Keratinocyte (primary cell): ENCODE measurements at regions not wholly inside any gene's neighbourhood (a gene's known extent, or its start where the extent isn't known, plus 50 kb on each side); places are given as distances from the start of the nearest gene placed in this dataset.

Experiments
- DNase-seq: peaks from one replicate; pipeline ENCODE4 v3.0.0-alpha.2; 2011; ENCODE audit warnings: low read depth, missing footprints, low spot score
- FAIRE-seq: peaks from 2 replicates; lab custom pipeline; 2011; peaks lifted over from hg19 to GRCh38; lab: Jason Lieb, UNC
- H2AFZ ChIP-seq: 2 replicates; pipeline ENCODE4 v1.6.0; 2012; ENCODE audit warnings: low read length, control low read depth, inconsistent platforms; ENCODE audit not compliant: control insufficient read depth
- H3K27ac ChIP-seq: 2 replicates; pipeline ENCODE4 v1.5.1; 2011; ENCODE audit warnings: low read length; ENCODE audit not compliant: control insufficient read depth, insufficient read depth
- H3K27me3 ChIP-seq: 3 replicates; pipeline ENCODE4 v1.6.0; 2011; ENCODE audit warnings: low read length; ENCODE audit not compliant: control insufficient read depth, insufficient read depth; ENCODE audit errors: extremely low read depth
- H3K36me3 ChIP-seq, 2 experiments: 2 replicates in 1 of 2; 3 replicates in 1 of 2; pipeline ENCODE4 v1.5.1; 2011; ENCODE audit warnings: low read length in 2 of 2, mild to moderate bottlenecking in 1 of 2; ENCODE audit not compliant: control insufficient read depth in 2 of 2, insufficient read depth in 2 of 2; ENCODE audit errors: extremely low read depth in 1 of 2
- H3K4me1 ChIP-seq: 3 replicates; pipeline ENCODE4 v1.5.1; 2011; ENCODE audit warnings: low read length; ENCODE audit not compliant: control insufficient read depth, insufficient read depth; ENCODE audit errors: extremely low read depth
- H3K4me2 ChIP-seq: 3 replicates; pipeline ENCODE4 v1.6.0; 2011; ENCODE audit warnings: low read depth, low read length; ENCODE audit not compliant: control insufficient read depth, insufficient read depth; ENCODE audit errors: extremely low read depth
- H3K4me3 ChIP-seq, 3 experiments: fragments of 200-600 bp in 1 of 3; sonication (generic) in 1 of 3; 2 replicates in 2 of 3; 3 replicates in 1 of 3; pipeline ENCODE4 v1.5.1; 2011 to 2016; ENCODE audit warnings: low read length in 3 of 3, mild to moderate bottlenecking in 3 of 3, control low read depth in 2 of 3, inconsistent platforms in 1 of 3, low read depth in 1 of 3, mixed read lengths in 1 of 3, mixed run types in 1 of 3, moderate library complexity in 1 of 3; ENCODE audit not compliant: control insufficient read depth in 2 of 3, insufficient read depth in 2 of 3; ENCODE audit errors: extremely low read depth in 1 of 3
- H3K79me2 ChIP-seq: 2 replicates; pipeline ENCODE4 v1.6.0; 2012; ENCODE audit warnings: low read length; ENCODE audit not compliant: control insufficient read depth, insufficient read depth
- H3K9ac ChIP-seq: 3 replicates; pipeline ENCODE4 v1.6.0; 2011; ENCODE audit warnings: low read length; ENCODE audit not compliant: control insufficient read depth, insufficient read depth; ENCODE audit errors: extremely low read depth
- H3K9me1 ChIP-seq: 3 replicates; pipeline ENCODE4 v1.6.0; 2011; ENCODE audit warnings: low read length; ENCODE audit not compliant: control insufficient read depth, insufficient read depth; ENCODE audit errors: extremely low read depth
- H3K9me3 ChIP-seq: 2 replicates; pipeline ENCODE4 v1.5.1; 2012; ENCODE audit warnings: low read depth, low read length; ENCODE audit not compliant: control insufficient read depth
- H4K20me1 ChIP-seq: 3 replicates; pipeline ENCODE4 v1.6.0; 2011; ENCODE audit warnings: low read length; ENCODE audit not compliant: control insufficient read depth, insufficient read depth; ENCODE audit errors: extremely low read depth
- EZH2 ChIP-seq: IDR thresholded peaks from one replicate; pipeline ENCODE4 v1.6.1; 2012; ENCODE audit warnings: inconsistent platforms, mild to moderate bottlenecking, low read length, moderate library complexity
- dilution Hi-C: fragments of 300-500 bp; cut with MboI; formaldehyde crosslinking; loops from one replicate; pipeline ENCODE4 v1.7.0; 2020; ENCODE audit warnings: low sequenced_read_pairs; ENCODE audit not compliant: extremely low pct_ligation_motif_present
- TF ChIP-seq, protein P1 (sequence below), 3 experiments: IDR thresholded peaks in 1 of 3; conservative IDR thresholded peaks in 1 of 3; optimal IDR thresholded peaks in 1 of 3; 2 replicates in 2 of 3; 3 replicates in 1 of 3; pipeline versions ENCODE3 to v1.5.1; 2011; ENCODE audit warnings: low read length in 3 of 3, mild to moderate bottlenecking in 3 of 3, moderate library complexity in 2 of 3, control low read depth in 1 of 3, inconsistent platforms in 1 of 3; ENCODE audit not compliant: insufficient read depth in 2 of 3; ENCODE audit errors: extremely low read depth in 1 of 3

DNA sequence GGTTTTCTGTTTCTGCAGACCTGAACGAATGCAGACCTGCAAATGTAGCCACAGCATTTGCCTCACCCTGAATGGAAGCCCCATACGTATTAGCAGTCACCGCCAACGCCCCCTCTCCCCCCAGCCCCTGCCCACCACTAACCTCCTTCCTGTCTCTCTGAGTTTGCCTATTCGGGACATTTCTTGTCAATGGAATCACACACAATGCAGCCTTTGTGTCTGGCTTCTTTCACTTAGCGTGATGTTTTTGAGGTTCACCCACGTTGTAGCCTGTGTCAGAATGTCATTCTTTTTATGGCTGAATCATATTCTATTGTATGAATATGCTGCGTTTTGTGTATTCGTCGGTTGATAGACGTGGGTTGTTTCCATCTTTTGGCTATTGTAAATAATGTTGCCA, 178.6 kb downstream of the AACS start:
- no peak for FAIRE-seq
- no peaks in the 10 kb centered on the region for H3K36me3 ChIP-seq
- H3K27me3 ChIP-seq: no peaks in the 10 kb centered on the region

DNA sequence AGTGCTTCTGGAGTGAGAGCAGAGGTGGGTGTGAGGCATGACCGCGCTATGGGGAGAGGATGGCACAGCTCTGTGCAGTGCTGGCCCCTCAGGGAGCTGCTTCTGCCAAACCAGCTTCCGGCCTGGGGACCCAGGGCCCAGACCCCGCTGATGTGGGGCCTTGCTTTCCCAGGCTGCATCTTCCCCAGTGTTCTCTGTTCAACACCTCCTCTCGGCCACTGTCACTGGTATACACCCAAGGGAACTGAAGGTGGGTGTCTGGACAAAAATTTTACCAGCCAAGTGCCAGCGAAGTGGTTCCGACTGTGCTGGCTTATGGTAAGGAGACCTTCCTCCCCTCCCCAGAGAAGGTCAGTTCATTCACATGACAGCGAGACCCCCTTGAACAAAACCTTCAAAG, 179.1 kb downstream of the AACS start:
- no peaks in the 10 kb centered on the region for H4K20me1 ChIP-seq
- no peak overlapping the region for H3K4me3 ChIP-seq
- H3K9ac ChIP-seq: no peak overlapping the region
- no peaks in the 10 kb centered on the region for H3K9me3 ChIP-seq
- no peaks in the 10 kb centered on the region for H3K79me2 ChIP-seq
- H3K4me2 ChIP-seq: no peak overlapping the region
- TF ChIP-seq, protein P1, sequence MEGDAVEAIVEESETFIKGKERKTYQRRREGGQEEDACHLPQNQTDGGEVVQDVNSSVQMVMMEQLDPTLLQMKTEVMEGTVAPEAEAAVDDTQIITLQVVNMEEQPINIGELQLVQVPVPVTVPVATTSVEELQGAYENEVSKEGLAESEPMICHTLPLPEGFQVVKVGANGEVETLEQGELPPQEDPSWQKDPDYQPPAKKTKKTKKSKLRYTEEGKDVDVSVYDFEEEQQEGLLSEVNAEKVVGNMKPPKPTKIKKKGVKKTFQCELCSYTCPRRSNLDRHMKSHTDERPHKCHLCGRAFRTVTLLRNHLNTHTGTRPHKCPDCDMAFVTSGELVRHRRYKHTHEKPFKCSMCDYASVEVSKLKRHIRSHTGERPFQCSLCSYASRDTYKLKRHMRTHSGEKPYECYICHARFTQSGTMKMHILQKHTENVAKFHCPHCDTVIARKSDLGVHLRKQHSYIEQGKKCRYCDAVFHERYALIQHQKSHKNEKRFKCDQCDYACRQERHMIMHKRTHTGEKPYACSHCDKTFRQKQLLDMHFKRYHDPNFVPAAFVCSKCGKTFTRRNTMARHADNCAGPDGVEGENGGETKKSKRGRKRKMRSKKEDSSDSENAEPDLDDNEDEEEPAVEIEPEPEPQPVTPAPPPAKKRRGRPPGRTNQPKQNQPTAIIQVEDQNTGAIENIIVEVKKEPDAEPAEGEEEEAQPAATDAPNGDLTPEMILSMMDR (optimal IDR thresholded peaks at IDR 0.05 in 1 of 3, IDR thresholded peaks at IDR 0.05 in 1 of 3, conservative IDR thresholded peaks at IDR 0.05 in 1 of 3; ENCODE audit: extremely low read depth in 1 of 3, insufficient read depth in 2 of 3, low read length in 3 of 3): no peak
- TF ChIP-seq EZH2: no peak
- no peak for DNase-seq
- FAIRE-seq: no peak
- no peaks in the 10 kb centered on the region for H3K9me1 ChIP-seq
- H3K27ac ChIP-seq: no peak overlapping the region
- no peaks in the 10 kb centered on the region for H3K4me1 ChIP-seq
- no peaks in the 10 kb centered on the region for H3K36me3 ChIP-seq
- no peak overlapping the region for H2AFZ ChIP-seq
- H3K27me3 ChIP-seq: no peaks in the 10 kb centered on the region
- dilution Hi-C loops: no loop called here

More for the DNA sequence above, 178.6 kb downstream of the AACS start:
- no peak overlapping the region for H3K4me2 ChIP-seq
- H3K9ac ChIP-seq: no peak overlapping the region
- no peaks in the 10 kb centered on the region for H3K79me2 ChIP-seq
- DNase-seq: no peak
- TF ChIP-seq, protein P1 (optimal IDR thresholded peaks at IDR 0.05 in 1 of 3, IDR thresholded peaks at IDR 0.05 in 1 of 3, conservative IDR thresholded peaks at IDR 0.05 in 1 of 3; ENCODE audit: extremely low read depth in 1 of 3, insufficient read depth in 2 of 3, low read length in 3 of 3): no peak
- TF ChIP-seq EZH2: no peak
- H2AFZ ChIP-seq: no peak overlapping the region
- H3K27ac ChIP-seq: no peak overlapping the region
- H3K4me1 ChIP-seq: no peaks in the 10 kb centered on the region
- H3K9me1 ChIP-seq: no peaks in the 10 kb centered on the region
- no peaks in the 10 kb centered on the region for H4K20me1 ChIP-seq
- H3K4me3 ChIP-seq: no peak overlapping the region
- no peaks in the 10 kb centered on the region for H3K9me3 ChIP-seq
- dilution Hi-C loops: no loop called here
